ENCODE measurements at regions not wholly inside any gene's neighbourhood (a gene's known extent, or its start where the extent isn't known, plus 50 kb on each side); places are given as distances from the start of the nearest gene placed in this dataset.

GRCh38 chr5:118752969-118753368 is 235.4 kb downstream of the DTWD2 start:
- no peak overlapping the region for H3K27ac ChIP-seq
- TF ChIP-seq CTCF (IDR thresholded peaks at IDR 0.05) (no peak), ZFX (IDR thresholded peaks at IDR 0.05; ENCODE audit: borderline replicate concordance) (no peak)

DNA sequence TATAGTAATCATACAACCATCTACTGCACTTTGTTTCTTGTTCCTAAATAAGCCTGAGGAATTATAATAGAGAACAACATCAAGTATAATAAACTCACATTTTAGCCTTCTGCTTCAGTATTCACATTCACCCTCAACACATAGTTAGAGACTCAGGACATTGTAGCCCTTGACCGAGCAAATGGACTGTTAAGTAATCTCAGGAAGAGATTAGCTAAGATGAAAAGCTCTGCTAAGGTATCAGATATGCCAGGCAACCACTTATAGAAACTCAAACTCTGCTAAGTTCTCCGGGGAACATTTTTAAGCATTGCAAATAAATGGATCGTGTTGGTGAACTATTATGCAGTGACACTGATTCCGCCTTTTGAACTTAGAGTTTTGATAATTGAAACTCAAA is 252.0 kb downstream of the DTWD2 start:
- TF ChIP-seq ZFX (IDR thresholded peaks at IDR 0.05; ENCODE audit: borderline replicate concordance) (no peak), CTCF (IDR thresholded peaks at IDR 0.05) (no peak)
- H3K27ac ChIP-seq = no peak overlapping the region

DNA sequence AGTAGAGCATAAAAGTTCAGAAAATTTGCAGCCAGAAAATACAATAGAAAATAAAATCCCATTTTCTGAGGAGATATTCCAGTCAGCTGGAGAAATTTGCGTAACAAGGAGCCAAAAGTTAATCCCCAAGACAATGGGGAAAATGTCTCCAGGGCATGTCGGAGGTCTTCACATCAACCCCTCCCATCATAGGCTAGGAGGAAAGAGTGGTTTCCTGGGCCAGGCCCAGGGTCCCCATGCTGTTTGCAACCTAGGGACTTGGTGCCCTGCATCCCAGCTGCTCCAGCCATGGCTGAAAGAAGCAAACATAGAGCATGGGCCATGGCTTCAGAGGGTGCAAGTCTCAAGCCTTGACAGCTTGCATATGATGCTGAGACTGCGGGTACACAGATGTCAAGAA is 255.0 kb downstream of the DTWD2 start:
- no peak for TF ChIP-seq CTCF (IDR thresholded peaks at IDR 0.05)
- no peak for TF ChIP-seq ZFX (IDR thresholded peaks at IDR 0.05; ENCODE audit: borderline replicate concordance)
- no peak overlapping the region for H3K27ac ChIP-seq

DNA sequence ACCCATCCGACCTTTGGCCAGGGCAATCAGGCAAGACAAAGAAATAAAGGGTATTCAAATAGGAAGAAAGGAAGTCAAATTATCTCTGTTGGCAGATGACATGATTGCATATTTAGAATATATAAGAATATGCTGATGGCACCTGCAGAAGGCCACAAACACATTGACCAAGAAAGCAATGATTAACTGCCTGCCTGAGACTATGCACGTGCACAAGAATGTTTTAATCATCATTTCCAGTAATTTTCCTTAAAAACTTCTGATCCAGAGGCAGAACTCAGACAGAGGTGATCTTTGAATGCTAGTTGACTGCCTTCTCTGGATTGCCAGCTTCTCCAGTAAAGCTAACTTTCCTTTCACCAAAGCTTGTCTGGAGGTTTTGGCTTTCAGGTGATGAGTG is 260.2 kb downstream of the DTWD2 start:
- no peak overlapping the region for H3K27ac ChIP-seq
- TF ChIP-seq ZFX (IDR thresholded peaks at IDR 0.05; ENCODE audit: borderline replicate concordance) = no peak
- no peak for TF ChIP-seq CTCF (IDR thresholded peaks at IDR 0.05)

- TF ChIP-seq ZFX (IDR thresholded peaks at IDR 0.05; ENCODE audit: borderline replicate concordance) (no peak), CTCF (IDR thresholded peaks at IDR 0.05) (no peak)
- H3K27ac ChIP-seq = no peak overlapping the region
These were observed 261.5 kb downstream of the DTWD2 start for GRCh38 chr5:118726891-118727290.

GRCh38 chr5:118723021-118723338 is 265.4 kb downstream of the DTWD2 start:
- no peak overlapping the region for H3K27ac ChIP-seq
- TF ChIP-seq CTCF (IDR thresholded peaks at IDR 0.05) (no peak), ZFX (IDR thresholded peaks at IDR 0.05; ENCODE audit: borderline replicate concordance) (no peak)

DNA sequence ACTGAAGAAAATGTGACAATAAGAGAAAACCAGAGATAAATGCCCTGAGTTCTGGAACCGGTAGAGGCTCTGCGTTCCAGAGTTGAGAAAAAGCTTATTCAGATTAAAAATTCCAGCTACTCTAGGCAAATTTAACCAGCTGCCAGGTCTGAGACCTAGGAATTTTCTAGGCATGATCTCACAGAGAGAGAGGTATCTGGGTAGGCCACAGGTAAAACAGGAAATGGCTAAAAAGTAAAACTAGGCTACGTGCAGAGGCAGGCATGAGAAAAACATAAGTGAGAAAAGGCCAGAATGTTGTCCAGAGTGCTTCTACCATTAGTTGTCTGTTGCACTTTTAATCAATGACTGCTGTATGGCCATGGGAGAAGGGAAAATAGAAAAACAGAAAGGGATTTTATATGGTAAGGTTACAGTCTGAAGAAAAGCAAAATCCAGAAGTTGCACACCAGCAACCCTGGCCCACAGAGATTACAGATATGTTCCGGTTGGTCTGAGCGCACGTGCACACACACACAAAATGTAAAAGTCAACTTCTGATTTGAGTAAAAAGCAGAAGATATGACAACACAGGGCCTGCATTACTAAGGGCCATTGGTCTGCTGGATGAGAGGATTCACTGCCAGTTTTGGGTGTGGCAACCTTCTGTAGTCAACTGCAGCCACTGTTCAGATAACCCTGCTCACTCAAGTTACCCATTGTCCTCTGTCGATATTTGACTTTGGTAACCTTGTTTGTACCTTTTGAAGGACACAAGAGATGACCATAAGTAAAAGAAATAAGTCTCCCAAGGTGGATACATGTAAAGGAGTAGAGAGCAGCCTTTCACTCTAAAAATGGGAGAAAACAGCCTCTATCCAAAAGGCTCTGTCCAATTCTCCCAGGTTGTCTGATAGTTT is 266.0 kb downstream of the DTWD2 start:
- TF ChIP-seq CTCF (IDR thresholded peaks at IDR 0.05) (no peak), ZFX (IDR thresholded peaks at IDR 0.05; ENCODE audit: borderline replicate concordance) (no peak)
- no peak overlapping the region for H3K27ac ChIP-seq

Data from 22Rv1 (cell line).